ENCODE measurements at regions not wholly inside any gene's neighbourhood (a gene's known extent, or its start where the extent isn't known, plus 50 kb on each side); places are given as distances from the start of the nearest gene placed in this dataset.

GRCh38 chr1:114278430-114278829 lies 124.8 kb upstream of the SYT6 start:
- Histone ChIP-seq H2AFZ (ENCODE audit: control insufficient read depth, low read length) (no peak overlapping the region), H3K4me3 (ENCODE audit: control insufficient read depth in 2 of 3, extremely low read depth in 1 of 3, insufficient read depth in 2 of 3, low read depth in 1 of 3, low read length in 3 of 3) (no peak overlapping the region), H4K20me1 (ENCODE audit: control insufficient read depth, extremely low read depth, insufficient read depth, low read length) (no peaks in the 10 kb centered on the region), H3K79me2 (ENCODE audit: control insufficient read depth, insufficient read depth, low read length) (no peaks in the 10 kb centered on the region), H3K4me2 (ENCODE audit: control insufficient read depth, extremely low read depth, insufficient read depth, low read depth, low read length) (no peak overlapping the region), H3K9me1 (ENCODE audit: control insufficient read depth, extremely low read depth, insufficient read depth, low read length) (no peaks in the 10 kb centered on the region), H3K9me3 (ENCODE audit: control insufficient read depth, low read depth, low read length) (no peaks in the 10 kb centered on the region), H3K9ac (ENCODE audit: control insufficient read depth, extremely low read depth, insufficient read depth, low read length) (no peak overlapping the region), H3K36me3 (ENCODE audit: control insufficient read depth in 2 of 2, extremely low read depth in 1 of 2, insufficient read depth in 2 of 2, low read length in 2 of 2) (no peaks in the 10 kb centered on the region), H3K4me1 (ENCODE audit: control insufficient read depth, extremely low read depth, insufficient read depth, low read length) (no peaks in the 10 kb centered on the region), H3K27me3 (ENCODE audit: control insufficient read depth, extremely low read depth, insufficient read depth, low read length) (no peaks in the 10 kb centered on the region), H3K27ac (ENCODE audit: control insufficient read depth, insufficient read depth, low read length) (no peak overlapping the region)
- dilution Hi-C loops (cut with MboI; ENCODE audit: extremely low pct_ligation_motif_present, low sequenced_read_pairs), result no loop called here
- TF ChIP-seq EZH2 (IDR thresholded peaks at IDR 0.05; ENCODE audit: low read length) (no peak), CTCF (optimal IDR thresholded peaks at IDR 0.05 in 1 of 3, IDR thresholded peaks at IDR 0.05 in 1 of 3, conservative IDR thresholded peaks at IDR 0.05 in 1 of 3; ENCODE audit: extremely low read depth in 1 of 3, insufficient read depth in 2 of 3, low read length in 3 of 3) (no peak)
- DNase-seq (ENCODE audit: low read depth, low spot score), result no peak
- no peak for FAIRE-seq

GRCh38 chr1:114274621-114275317 lies 121.1 kb upstream of the SYT6 start:
- FAIRE-seq, result no peak

More at GRCh38 chr1:114274621-114275317, 121.1 kb upstream of the SYT6 start:
- H3K4me1 ChIP-seq (ENCODE audit: control insufficient read depth, extremely low read depth, insufficient read depth, low read length), result no peaks in the 10 kb centered on the region
- no peak overlapping the region for H2AFZ ChIP-seq (ENCODE audit: control insufficient read depth, low read length)
- no peak overlapping the region for H3K4me3 ChIP-seq (ENCODE audit: control insufficient read depth in 2 of 3, extremely low read depth in 1 of 3, insufficient read depth in 2 of 3, low read depth in 1 of 3, low read length in 3 of 3)
- H3K27ac ChIP-seq (ENCODE audit: control insufficient read depth, insufficient read depth, low read length), result no peak overlapping the region
- H4K20me1 ChIP-seq (ENCODE audit: control insufficient read depth, extremely low read depth, insufficient read depth, low read length), result no peaks in the 10 kb centered on the region
- H3K27me3 ChIP-seq (ENCODE audit: control insufficient read depth, extremely low read depth, insufficient read depth, low read length), result peaks cover 4% of the 10 kb centered on the region
- no peak for DNase-seq (ENCODE audit: low read depth, low spot score)
- no peaks in the 10 kb centered on the region for H3K9me1 ChIP-seq (ENCODE audit: control insufficient read depth, extremely low read depth, insufficient read depth, low read length)
- dilution Hi-C loops (cut with MboI; ENCODE audit: extremely low pct_ligation_motif_present, low sequenced_read_pairs), result no loop called here
- no peak for TF ChIP-seq CTCF (optimal IDR thresholded peaks at IDR 0.05 in 1 of 3, IDR thresholded peaks at IDR 0.05 in 1 of 3, conservative IDR thresholded peaks at IDR 0.05 in 1 of 3; ENCODE audit: extremely low read depth in 1 of 3, insufficient read depth in 2 of 3, low read length in 3 of 3)
- no peak for TF ChIP-seq EZH2 (IDR thresholded peaks at IDR 0.05; ENCODE audit: low read length)
- H3K4me2 ChIP-seq (ENCODE audit: control insufficient read depth, extremely low read depth, insufficient read depth, low read depth, low read length), result no peak overlapping the region
- no peaks in the 10 kb centered on the region for H3K79me2 ChIP-seq (ENCODE audit: control insufficient read depth, insufficient read depth, low read length)
- H3K36me3 ChIP-seq (ENCODE audit: control insufficient read depth in 2 of 2, extremely low read depth in 1 of 2, insufficient read depth in 2 of 2, low read length in 2 of 2), result no peaks in the 10 kb centered on the region
- no peak overlapping the region for H3K9ac ChIP-seq (ENCODE audit: control insufficient read depth, extremely low read depth, insufficient read depth, low read length)
- H3K9me3 ChIP-seq (ENCODE audit: control insufficient read depth, low read depth, low read length), result no peaks in the 10 kb centered on the region

Data from keratinocyte (primary cell).